Dedifferentiated amniotic fluid mesenchymal stem cell (primary cell): ENCODE measurements at regions not wholly inside any gene's neighbourhood (a gene's known extent, or its start where the extent isn't known, plus 50 kb on each side); places are given as distances from the start of the nearest gene placed in this dataset.
"Not testable (repeated sequence)": the region's sequence is repeated elsewhere in the genome, so short reads cannot be mapped to it uniquely, and the experiment has no call there.

Source experiments
- DNase-seq: peaks from one replicate; pipeline ENCODE4 v3.0.0-alpha.2; 2016; ENCODE audit errors: extremely low spot score

DNA sequence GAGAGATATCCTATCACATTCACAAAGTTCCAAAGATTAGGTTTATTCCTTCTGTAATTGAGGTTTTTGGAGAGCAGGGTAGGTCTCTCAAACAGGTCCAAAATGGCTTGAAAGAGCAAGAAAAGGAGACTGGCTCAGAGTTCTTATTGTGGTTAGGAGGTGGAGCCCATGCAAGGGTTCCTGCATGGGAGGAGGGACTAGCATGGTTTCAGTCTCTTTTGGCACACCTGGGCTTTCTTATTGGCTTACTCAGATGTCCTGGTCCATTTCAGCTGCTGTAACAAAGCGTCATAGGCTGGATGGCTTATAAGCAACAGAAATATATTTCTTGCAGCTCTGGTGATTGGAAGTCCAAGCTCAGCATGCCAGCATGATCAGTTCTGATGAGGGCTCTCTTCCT, 493.1 kb downstream of the REEP3 start:
- no peak for DNase-seq

- DNase-seq: no peak
Observed at GRCh38 chr10:64023926-64024470, 502.8 kb downstream of the REEP3 start.

DNA sequence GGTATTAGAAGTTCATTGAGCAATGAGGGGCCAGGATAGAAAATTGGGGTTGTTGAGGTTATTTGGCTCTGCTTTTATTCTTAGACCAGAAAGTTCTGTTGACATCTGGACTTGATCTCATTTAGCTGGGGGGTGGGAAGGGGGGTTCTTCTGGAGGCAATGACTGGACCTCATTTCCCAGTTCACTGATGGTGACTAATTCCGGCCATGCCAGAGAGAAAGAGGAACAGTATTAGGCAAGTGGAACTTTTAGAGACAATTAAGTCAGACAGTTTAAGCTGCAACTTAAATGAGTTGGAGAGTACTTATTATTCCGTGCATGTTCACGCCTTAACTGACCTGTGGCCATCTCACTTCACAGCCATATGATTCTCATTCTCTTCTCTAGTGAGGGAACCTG, 512.5 kb downstream of the REEP3 start:
- DNase-seq: no peak

DNA sequence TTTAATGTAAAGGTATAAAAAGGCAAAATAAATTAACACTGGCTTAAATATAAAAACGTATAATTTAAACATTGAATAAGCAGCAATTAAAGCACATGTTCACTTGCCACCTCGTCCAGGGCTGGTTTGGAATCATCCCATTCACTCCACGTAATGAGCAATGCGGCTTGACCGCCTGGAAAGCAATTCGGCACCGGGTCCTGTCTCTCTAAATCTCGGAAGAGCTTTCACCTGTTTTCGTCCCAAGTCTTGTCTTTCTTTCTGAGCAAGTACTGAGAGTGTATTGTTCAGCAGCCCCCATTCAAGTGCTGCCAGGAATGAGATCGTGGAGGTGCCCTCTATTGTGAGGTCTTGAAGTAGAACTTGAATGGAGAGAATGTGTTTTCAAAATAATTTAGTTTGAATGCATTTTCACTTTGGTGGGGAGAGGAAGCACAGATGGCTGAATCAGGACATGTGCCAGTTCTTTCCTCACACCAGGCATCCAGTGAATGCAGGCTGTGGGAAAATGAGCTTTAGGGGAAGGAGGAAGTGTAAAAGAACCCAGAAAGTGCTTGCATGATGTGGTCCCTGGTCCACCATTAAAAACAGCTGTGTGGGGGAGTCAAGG, 515.2 kb downstream of the REEP3 start:
- DNase-seq: no peak

DNA sequence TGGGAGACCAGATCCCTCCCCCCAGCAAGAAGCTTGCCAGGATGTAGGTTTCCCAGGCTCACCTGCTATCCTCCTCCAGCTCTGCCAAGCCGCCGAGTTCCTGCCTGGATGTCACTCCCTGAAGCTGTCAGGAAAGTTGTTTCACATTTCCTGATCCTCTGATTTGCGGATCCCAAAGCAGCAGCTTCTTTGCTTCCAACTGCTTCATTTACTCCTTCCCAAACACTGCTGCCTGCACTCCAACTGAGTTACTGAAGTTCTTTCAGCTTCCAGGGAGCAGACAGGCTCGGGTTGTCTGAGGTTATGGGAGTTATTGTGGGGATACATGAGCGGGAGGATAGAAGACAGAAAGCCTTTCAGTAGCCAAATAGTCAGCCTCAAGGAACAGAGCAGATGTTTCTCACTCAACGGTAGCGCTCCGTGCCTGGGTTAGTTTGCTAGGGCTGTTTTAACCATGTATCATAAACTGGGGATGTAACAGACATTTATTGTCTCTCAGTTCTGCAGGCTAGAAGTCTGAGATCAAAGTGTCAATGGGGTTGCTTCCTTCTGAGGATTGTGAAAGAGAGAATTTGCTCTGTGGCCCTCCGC, 516.0 kb downstream of the REEP3 start:
- no peak for DNase-seq

DNA sequence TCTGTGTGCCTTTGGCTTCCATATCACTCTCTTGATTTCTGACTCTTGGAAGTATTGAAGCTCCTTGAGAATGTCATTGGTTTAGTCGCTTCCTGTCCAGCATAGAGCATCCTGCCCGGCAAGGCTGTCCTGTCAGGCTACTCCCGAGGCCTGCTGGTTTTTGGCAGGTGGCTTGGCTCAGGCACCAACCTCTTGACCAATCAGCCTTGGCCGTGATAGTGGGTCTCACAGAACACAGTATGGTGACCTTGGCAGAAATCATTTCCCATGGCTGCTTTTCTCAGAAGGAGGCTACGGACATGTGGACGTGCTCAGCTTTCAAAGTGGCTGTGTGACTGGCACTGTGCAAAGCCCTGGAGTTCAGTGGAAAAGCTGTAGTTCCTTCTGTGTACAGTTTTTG, 516.9 kb downstream of the REEP3 start:
- no peak for DNase-seq

DNA sequence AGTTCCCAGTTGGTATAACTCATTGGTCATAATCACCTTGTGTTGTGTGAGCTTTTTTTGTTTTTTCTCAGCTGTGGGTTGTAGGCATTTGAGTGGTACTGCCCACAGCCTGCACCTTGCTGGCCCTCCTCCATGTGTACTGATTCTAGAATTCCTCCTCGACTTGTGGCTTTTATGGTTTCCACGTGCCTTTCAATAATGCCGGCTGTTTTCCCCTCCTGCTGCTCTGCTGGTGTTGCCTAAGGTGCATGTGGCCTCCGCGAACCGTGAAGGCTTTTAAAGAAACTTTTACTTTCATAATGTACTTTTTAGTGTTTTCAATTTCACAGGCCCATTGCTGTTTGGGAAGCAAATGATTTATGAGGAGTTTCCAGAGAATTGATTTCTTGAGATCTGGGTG, 518.0 kb downstream of the REEP3 start:
- no peak for DNase-seq

GRCh38 chr10:64040781-64041180, 519.6 kb downstream of the REEP3 start:
- DNase-seq: no peak

DNA sequence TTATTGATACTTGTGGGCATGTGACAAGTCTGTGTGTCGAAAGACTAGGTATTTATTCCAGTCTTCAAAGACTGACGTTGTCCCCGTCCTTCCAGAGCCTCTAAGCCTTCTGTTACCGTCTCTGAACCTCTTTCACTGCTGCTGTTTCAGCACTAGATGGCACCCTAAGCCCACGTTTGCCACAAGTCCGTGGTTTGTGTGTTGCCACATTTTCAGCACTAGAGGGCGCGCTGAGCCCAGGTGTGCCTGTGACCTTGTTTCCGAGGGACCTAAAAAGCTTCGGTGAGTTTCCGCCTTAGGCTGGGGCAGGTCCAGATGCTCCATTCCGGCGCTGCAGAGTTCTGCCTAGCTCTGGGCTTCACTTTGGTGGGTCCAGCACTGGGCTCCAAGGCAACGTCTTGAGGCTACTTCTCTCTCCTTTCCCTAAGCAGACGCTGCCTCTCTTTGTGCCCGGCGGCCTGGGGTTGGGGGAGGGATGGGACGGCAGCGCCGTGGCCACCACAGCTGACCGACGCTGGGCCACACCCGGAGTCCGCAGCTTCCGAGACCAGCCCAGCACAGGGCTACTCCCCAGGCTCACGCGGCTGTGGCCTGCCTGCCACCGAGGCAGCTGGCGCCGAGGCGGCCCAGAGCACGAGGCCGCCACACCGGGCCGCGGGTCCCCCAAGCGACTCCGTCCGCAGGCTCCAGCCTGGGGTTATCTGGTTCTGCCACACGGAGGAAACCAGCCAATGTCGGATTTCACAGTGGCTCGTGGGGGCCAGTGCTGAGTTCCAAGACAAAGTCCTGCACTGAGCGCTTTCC, 520.2 kb downstream of the REEP3 start:
- peak; percentile 74 for DNase-seq

DNA sequence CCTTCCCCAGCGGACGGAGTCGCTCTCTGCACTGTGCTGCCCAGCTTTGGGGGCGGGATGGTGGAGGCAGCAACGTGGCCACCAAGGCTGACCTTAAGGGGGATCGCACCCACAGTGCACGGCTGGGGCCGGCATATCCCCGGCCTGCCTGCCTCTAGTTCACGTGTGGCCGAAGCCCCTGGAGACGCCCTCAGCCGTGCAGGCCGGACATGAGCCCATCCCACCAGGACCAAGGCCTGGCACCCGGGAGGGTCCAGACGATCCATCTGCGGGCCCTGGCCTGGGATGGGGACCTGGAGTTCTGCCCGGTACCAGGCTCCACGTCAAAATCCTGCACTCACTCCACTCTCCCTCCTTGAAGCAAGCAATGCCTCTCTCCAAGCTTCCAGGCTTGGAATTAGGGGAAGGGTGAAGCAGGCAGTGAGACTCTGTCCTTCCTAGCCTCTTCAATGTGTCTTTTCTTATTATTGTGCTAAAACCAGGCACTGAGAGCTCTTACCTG, 520.8 kb downstream of the REEP3 start:
- DNase-seq: no peak

DNA sequence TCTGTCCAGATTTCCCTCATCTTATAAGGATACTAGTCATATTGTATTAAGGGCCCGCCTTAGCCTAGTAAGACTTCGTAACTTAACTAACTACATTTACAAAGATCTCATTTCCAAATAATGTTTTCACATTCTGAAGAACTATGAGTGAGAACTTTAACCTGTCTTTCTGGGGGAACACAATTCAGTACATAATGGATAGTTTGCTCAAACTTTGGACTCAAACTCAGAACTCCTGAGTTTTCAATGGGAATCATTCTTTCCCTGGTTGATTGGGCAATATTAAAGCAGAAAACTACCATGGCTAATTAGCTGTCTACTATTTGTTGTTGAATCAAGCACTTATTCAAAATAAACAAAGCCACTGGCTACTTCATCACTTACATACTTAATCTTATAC, 522.9 kb downstream of the REEP3 start:
- no peak for DNase-seq

GRCh38 chr10:64044957-64045632, 523.9 kb downstream of the REEP3 start:
- not testable (repeated sequence) for DNase-seq

GRCh38 chr10:64054392-64054791, 533.2 kb downstream of the REEP3 start:
- no peak for DNase-seq

DNA sequence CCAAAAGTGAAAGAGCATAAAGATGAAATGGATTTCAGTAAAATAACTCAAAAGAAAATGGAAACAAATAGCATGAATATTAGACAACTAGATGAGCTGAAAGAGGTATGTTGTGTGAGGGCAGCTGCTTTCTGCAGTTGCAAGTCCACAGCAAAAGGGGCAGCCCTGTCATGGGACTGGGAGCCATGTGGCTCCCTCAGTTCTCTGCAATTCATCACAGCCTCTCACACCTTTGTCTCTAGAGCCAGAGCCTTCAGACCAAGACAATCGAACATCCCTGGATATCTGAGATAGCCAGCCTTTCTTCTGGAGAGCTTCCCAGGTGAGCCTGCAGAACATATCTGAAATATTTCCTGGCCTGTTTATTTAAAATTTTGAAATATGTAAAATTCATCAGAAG, 538.7 kb downstream of the REEP3 start:
- no peak for DNase-seq

DNA sequence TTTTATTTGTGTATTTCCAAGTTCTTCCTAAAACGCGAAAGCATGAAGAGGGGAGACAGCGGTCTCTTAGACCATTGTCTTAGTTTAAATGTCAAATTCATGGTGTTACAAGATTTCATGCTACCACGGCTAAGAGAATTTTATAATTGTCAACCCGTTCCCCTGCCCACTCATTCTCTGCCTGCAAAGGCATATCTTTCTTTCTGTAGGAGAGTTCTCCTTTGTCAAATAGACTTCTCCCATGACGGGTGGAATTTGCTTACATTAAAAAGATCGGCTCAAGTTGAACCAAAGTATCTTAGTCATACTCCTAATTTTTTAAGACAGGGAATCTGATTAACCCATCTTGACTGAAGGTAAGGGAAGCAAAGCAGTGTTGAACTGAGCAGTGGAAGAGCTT, 539.2 kb downstream of the REEP3 start:
- no peak for DNase-seq

DNA sequence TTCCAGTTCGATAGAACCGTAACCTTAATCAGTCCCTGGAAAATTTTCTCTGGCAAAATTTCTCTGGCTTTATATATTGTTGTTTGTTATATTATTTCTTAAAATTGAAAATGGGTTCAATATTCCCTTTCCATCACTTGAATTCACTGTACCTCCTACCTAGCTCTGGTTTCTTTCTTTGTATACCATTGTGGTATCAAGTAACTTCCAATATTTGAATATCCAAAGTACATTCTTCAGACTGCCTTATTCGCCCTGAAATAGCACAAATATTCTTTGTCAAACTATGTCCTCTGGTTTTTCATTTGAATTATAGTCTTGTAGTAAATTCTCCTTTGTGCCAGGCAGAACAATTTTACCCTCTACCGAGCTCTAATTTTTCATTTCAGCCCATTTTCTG, 541.6 kb downstream of the REEP3 start:
- no peak for DNase-seq

GRCh38 chr10:64067009-64067606, 545.9 kb downstream of the REEP3 start:
- no peak for DNase-seq

DNA sequence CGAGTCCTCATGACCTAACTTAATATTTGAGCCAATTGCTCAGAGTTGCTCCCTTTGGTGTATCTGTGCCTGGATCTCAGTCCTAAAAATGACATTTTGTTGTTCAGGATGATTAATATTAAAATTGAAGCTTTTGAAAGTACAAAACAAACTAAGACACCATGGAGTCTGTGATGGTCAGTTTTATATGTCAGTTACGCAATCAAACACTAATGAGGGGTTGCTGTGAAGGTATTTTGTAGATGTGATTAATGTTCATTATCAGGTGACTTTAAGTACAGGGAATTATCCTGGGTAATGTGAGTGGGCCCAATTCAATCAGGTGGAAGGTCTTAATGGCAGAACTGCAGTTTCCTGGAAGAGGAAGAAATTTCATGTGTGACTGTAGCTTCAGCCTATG, 546.7 kb downstream of the REEP3 start:
- DNase-seq: no peak

- DNase-seq: no peak
Observed at GRCh38 chr10:64070241-64070640, 549.0 kb downstream of the REEP3 start.

DNA sequence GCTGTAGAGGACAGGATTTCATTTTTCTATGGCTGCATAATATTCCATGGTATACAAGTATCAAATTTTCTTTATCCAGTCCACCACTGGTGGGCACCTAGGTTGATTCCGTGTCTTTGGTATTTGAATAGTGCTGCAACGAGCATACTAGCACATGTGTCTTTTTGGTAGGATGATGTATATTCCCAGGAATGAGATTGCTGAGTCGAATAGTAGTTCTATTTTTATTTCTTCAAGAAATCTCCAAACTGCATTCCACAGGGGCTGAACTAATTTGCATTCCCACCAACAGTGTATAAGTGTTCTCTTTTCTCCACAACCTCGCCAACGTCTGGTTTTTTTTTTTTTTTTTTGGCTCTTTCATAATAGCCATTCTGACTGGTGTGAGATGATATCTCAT, 550.0 kb downstream of the REEP3 start:
- no peak for DNase-seq

- no peak for DNase-seq
Observed at GRCh38 chr10:64075604-64076003, 554.4 kb downstream of the REEP3 start.
